Stimulated activated CD4-positive, alpha-beta T cell treated with anti-CD3 and anti-CD28 coated beads, Interleukin-4, amount 100 ng/mL, for 48 hours (primary cell): ENCODE measurements at regions not wholly inside any gene's neighbourhood (a gene's known extent, or its start where the extent isn't known, plus 50 kb on each side); places are given as distances from the start of the nearest gene placed in this dataset.
A peak's percentile ranks its signal among the peaks of the same experiment; 100 is the strongest.

Source experiments
- DNase-seq, 2 donors: peaks; one replicate each; pipeline ENCODE4 v3.0.0-alpha.2; 2020; ENCODE audit warnings: low read depth in 2 of 2

GRCh38 chr10:131561897-131562296, 250.4 kb upstream of the TCERG1L start:
- no peak for DNase-seq

GRCh38 chr10:131563411-131563810, 251.9 kb upstream of the TCERG1L start:
- DNase-seq: no peak

- DNase-seq: no peak
These were observed 256.0 kb upstream of the TCERG1L start for GRCh38 chr10:131567279-131568162.

DNA sequence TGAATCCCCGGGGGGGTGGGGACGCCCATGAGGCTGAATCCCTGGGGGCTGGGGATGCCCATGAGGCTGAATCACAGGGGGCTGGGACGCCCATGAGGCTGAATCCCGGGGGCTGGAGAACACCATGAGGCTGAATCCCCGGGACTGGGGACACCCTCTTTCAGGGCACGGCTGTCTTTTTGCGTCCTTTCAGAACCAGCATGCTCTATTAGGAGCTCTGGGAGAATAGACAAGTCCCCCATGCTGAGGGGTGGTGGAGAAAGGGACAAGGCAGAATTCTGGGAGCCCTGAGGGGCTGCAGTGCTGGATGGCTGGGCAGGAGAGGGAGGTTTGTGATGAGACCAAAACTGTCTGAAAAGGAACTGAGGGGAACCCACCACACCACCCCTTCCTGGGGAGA, 257.3 kb upstream of the TCERG1L start:
- no peak for DNase-seq

DNA sequence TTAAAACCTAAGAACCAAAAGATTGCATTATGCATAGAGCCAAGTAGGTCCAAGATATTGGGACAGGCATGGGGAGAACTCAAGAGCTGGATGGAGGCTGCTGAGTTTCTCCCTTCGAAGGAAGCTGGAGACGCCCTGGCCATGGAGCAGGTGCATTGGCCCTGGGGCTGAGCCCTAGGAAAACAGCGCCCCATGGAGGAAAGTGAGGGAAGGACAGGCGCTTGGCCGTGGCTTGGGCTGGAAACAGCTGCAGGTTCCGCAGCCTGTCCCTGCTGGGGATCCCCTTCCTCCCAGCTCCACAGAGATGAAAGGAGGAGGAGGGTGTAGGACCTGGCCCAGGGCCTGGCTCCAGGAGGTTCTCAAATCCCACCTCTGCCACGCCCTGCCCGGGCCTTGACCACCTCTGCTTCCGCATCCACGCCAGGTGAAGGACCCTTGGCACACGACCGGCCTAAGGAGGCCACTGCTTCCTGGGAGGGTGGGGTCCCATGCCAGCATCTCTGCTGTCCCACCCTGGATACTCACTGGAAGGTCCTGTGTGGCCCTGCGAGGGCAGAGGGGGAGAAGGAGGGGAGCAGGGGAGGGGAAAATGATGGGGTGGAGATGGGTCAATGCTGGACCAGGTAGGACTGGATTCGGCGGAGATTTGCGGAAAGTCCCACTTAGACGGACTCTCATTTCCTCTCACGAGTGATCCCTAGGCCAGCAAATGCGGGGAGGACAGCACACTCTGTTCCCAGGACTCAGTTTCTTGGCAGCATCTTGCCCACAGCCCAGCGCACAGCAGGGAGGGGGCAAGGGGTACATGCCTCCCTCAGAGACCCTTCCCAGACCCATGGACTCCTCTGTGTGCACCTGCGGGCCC, 258.6 kb upstream of the TCERG1L start:
- peak in 1 of 2 donors; percentile 6 for DNase-seq

GRCh38 chr10:131570716-131571307, 259.3 kb upstream of the TCERG1L start:
- no peak for DNase-seq

GRCh38 chr10:131571346-131571745, 259.8 kb upstream of the TCERG1L start:
- DNase-seq: no peak

GRCh38 chr10:131571865-131572264, 260.3 kb upstream of the TCERG1L start:
- no peak for DNase-seq

- no peak for DNase-seq
These were observed 261.7 kb upstream of the TCERG1L start for GRCh38 chr10:131573256-131573655.

DNA sequence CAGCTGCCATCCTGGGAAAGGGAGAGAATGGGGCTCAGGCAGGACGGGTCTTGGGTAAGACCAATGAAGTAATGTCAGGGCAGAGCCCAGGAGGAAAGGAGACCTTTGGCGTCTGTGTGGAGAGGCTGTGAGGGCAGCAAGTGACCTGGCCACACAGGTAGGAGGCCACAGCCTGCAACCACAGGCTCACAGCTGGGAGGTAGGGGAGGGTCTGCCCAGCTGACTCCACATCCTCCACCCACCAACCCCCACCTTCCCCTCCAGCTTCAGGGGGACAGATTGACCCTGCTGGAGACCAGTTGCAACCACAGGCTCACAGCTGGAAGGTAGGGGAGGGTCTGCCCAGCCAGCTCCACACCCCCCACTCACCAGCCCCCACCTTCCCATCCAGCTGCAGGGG, 262.2 kb upstream of the TCERG1L start:
- DNase-seq: no peak

DNA sequence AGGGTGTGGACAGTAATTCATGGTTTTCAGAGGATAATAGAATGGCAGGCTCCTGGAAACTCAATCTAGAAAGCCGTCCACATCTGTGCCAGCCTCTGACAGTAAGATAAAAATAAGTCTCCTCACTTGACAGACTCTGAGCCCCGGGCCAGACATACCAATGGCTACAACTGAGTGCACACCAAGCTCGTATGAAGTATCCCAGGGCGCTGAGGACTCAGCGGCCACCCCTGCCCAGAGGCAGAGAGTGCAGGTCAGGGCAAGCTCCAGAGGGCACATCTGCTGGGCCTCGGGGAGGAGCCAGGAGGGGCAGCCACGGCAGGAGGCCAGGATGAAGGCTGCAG, 262.8 kb upstream of the TCERG1L start:
- no peak for DNase-seq

DNA sequence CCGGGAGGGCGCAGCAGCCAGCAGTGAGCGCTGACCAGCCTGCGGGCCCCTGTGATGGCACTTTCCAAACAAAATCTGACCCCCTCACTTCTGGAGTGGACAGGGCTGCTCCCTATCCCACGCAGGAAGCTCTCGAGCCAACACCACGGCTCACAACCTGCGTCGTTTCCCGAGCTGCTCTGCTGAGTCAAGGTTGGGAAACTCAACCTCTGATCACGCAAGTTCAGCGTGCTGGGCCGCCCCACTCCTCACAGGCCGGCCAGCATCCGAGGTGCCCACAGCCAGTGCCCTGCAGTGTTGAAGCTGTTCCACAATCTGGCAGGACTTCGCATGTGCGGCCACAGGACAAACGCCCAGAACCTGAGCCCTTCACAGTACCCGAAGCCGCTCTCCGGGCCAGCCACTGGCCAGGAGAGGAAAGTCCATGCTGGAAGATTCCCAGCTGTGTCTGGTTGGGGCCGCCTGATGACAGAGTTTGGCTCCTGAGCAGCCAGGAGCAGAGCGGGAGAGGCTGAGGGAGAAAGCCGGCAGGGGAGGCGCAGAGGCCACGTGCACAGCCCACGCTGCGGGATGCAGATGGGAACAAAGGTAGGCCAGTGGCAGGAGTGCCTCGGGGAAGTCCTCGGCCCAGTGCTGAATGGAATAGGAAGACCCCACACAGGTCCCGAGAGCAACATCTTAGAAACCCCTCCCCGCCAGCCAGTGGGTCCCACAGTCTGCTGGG, 263.3 kb upstream of the TCERG1L start:
- no peak for DNase-seq

GRCh38 chr10:131575877-131576276, 264.4 kb upstream of the TCERG1L start:
- no peak for DNase-seq

DNA sequence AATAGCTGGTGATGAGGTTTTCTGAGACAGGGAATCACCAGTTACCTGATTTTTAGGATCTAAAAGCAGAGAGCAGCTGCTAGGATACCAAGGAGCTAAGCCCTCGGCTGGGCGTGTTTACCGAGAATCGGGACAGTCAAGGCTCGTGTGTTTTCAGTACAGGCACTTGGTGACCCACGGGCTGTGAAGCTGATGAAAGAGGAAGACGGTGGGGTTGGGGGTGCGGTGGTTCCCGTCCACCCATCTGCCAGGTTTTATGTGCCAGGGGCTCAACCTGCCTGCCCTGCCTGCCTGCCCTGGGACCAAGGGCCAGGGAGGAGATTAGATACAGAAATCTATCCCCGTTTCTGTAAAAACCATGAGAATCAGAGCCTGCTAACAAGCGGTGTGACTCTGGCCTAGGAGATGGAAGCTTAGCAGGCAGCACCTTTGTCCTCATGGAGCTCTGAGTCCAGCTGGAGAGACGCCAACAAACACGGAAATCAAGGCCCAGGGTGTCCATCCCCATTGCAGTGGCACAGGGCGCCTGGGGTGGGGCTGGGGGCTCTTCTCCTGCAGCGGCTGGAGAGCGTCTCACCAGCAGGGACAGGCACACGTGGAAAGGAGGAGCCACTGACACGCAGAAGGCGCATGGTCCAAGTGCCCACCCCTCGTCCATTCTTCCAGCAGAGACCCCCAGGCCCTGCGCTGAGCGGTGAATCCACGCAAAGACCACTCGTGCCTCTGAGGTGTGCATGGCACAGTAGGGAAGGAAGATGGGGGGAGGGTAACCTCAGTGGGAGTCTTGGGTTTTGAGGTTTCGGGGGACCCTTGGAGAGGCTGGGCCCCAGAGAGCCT, 265.0 kb upstream of the TCERG1L start:
- DNase-seq: no peak

DNA sequence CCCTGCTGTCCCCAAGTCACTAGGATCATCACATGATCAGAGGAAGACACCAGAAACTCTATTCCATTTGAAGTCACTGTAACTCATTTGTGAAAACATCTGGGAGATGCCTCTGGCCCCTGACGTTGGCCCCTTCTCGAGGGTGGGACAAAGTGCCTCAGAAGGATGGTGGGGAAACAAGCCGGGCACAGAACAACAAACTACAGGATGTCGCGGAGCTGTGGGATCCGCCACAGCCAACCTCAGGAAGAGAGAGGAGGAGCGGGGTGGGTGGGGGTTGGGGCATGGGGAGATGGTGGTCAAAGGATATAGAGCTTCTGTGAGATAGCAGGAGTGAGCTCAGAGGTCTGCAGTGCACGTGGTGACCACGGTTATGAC, 265.6 kb upstream of the TCERG1L start:
- DNase-seq: no peak

GRCh38 chr10:131577786-131578471, 266.4 kb upstream of the TCERG1L start:
- DNase-seq: no peak

DNA sequence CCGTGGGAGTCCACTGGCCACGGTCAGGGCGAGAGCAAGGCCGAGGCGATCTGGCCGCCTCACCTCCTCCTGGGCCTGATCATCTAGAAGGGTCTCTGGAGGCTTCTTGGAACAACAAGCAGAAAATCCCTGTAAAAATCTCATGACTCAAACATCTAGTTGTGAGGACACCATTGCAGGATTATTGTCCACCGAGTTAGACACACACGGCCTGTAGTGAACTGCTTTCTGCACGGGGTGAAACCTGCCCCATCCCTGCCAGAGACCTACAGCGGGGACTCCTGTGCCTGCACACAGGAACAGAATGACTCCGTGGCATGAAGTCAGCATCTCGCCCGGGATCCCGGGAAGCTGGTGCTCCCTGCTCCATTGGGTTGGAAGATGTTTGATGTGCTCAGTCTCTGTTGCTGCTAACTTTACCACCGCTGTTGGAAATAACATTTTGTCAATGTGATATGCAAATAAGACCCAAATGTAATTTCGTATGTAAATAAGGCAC, 267.0 kb upstream of the TCERG1L start:
- no peak for DNase-seq

DNA sequence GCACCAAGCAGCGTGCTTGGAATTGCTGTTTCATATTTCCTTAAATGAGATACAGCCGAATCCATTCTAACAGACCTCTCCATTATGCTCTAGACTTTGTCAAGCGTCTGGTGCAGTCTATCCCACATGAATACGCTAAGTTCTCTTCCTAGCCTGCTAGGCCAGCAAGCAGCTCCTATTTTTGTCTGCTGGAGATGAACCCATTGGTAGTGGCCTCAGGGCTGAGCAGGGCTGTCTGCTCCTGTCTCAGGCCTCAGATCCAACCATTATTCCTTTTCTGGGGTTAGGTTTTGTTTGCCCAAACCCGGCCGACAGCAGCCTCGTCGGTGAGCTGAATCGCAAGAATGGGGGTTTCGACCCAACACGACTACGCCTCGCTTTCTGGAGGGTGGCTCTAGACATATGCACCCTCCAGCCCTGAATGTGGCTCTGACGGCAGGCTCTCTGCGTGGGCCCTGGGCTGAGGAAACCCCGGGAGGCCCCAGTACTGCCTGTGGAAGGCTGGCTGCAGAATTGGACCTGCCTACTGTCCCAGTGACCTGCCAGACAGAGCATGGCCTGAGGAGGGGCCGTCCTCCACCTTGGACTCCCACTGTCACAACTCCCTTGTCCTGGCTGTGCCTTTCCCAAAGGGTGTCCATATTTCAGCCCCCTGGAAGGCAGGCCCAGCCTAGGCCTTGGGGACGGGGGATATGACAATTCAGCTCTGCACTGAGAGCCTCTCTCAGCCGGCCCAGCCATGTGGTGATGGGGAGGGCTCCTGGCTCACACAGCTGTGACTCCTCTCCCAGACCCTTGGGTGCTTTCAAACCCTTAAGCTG, 267.9 kb upstream of the TCERG1L start:
- no peak for DNase-seq

GRCh38 chr10:131580076-131580652, 268.6 kb upstream of the TCERG1L start:
- DNase-seq: no peak
